Breast epithelium (tissue), 3 donors: ENCODE measurements at regions not wholly inside any gene's neighbourhood (a gene's known extent, or its start where the extent isn't known, plus 50 kb on each side); places are given as distances from the start of the nearest gene placed in this dataset.

Experiments
- CTCF ChIP-seq, 3 donors: fragments of 450-650 bp; IDR thresholded peaks; one replicate each; pipeline ENCODE4 v1.5.1; 2016 to 2017; ENCODE audit warnings: antibody characterized with exemption in 3 of 3, mild to moderate bottlenecking in 3 of 3, moderate library complexity in 3 of 3
- POLR2A ChIP-seq: fragments of 450-650 bp; IDR thresholded peaks from one replicate; pipeline ENCODE4 v1.6.1; 2016; ENCODE audit warnings: antibody characterized with exemption, mild to moderate bottlenecking, moderate library complexity

DNA sequence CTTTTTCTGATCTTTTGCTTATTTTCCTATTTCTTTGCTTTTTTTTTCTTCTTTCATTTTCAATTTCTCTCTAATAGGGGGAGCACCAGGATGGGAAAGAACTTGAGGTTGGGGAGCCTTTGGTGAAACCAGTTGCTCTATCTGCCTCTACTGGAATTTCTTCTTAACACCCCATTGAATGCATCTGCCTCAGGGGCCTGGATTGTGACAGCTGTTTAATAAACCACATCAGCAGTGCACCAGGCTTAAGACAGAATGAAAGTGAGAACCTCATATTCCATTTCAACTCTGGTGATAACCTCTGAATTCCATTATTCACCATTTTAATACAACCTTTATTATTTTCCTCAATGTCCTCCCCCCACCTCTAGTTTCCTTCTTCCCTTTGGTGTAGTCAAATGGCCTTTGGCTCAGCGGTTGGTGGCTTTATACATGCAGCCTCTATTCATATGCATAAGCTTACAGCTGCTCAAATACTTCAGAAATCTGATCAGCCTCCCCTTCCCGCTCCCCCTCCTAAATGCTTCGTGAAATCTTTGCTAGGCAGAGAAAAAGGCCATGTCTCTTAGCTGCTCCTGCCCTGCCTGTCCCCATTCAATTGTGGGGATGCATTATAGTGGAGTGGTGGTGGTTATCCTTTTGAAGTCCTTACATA is 537.3 kb upstream of the PLXNA2 start:
- TF ChIP-seq CTCF (IDR thresholded peaks at IDR 0.05) (no peak), POLR2A (no peak)
